LNCaP clone FGC (cell line): ENCODE measurements at regions not wholly inside any gene's neighbourhood (a gene's known extent, or its start where the extent isn't known, plus 50 kb on each side); places are given as distances from the start of the nearest gene placed in this dataset.

ENCODE experiments used
- DNase-seq: peaks from one replicate; pipeline ENCODE4 v3.0.0-alpha.2; 2011; ENCODE audit warnings: low read depth
- H3K4me3 ChIP-seq: 2 replicates; pipeline ENCODE4 v1.5.1; 2011; ENCODE audit warnings: mild to moderate bottlenecking, low read depth, low read length, control low read depth
- CTCF ChIP-seq: IDR thresholded peaks from 2 replicates; pipeline ENCODE4 v1.5.1; 2012; ENCODE audit warnings: mild to moderate bottlenecking; ENCODE audit not compliant: control insufficient read depth, insufficient read depth; ENCODE audit errors: extremely low read depth

- no peak overlapping the region for H3K4me3 ChIP-seq
- no peak for DNase-seq
- no peak for TF ChIP-seq CTCF
Measured at GRCh38 chr15:25624504-25625177, 185.8 kb upstream of the UBE3A start.

DNA sequence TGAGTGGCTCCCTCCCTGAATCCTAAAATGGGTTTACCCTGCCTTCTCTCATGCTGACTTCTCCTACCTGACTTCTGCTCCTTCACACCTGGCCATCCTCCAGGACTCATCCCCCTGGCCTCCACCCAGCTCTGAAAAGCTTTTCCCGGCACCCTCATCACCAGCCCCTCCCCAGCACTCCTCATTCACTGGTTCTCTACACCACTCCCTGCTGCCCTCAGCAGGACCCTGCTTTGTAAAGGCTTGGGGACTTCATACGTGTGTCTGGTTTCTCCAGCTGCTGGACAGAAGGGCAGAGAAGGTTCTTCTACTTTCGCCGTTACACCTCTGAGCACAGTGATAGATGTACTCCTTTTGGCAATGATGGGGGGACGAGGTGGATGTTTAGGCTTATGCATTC is 184.9 kb upstream of the UBE3A start:
- TF ChIP-seq CTCF = no peak
- H3K4me3 ChIP-seq = no peak overlapping the region
- DNase-seq = no peak

DNA sequence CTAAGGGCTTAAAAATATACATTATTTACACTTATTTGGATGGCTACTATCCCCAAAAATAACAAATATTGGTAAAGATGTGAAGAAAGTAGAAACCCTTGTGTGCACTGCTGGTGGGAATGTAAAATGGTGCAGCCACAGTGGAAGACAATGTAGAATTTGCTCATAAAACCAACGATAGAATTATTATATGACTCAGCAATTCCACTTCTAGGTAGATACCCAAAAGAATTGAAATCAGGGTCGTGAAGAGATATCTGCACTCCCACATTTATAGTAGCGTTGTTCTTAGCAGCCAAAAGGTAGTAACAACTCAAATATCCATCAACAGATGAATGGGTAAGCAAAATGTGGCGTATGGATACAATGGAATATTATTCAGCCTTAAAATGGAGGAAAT is 181.6 kb upstream of the UBE3A start:
- DNase-seq = no peak
- H3K4me3 ChIP-seq = no peak overlapping the region
- no peak for TF ChIP-seq CTCF

DNA sequence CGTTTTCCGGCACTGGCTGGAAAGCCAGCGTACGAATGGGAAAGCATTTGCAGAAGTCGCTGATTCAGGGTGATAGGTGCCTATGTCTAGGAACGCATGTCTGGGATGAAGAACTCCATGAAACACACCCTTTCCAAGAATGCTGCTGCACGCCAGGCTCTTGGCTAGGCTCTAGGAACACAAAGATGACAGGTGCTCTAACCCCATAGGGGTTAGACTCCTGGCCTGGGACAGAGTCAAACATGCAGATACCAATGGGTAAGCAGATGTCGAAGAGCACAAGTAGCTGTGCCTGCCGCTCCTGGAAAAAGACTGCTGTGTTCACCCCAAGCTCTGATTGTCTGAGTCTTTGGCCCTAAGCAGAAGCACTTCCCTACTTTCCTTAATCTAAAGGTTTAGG is 180.9 kb upstream of the UBE3A start:
- no peak for TF ChIP-seq CTCF
- no peak for DNase-seq

GRCh38 chr15:25619076-25619475 is 180.3 kb upstream of the UBE3A start:
- TF ChIP-seq CTCF = no peak
- no peak for DNase-seq
- H3K4me3 ChIP-seq = no peak overlapping the region

More for the DNA sequence above, 180.9 kb upstream of the UBE3A start:
- H3K4me3 ChIP-seq = no peak overlapping the region

GRCh38 chr15:25618161-25618560 is 179.3 kb upstream of the UBE3A start:
- H3K4me3 ChIP-seq = no peak overlapping the region
- no peak for DNase-seq
- TF ChIP-seq CTCF = no peak

GRCh38 chr15:25616471-25616870 is 177.6 kb upstream of the UBE3A start:
- H3K4me3 ChIP-seq = no peak overlapping the region
- no peak for TF ChIP-seq CTCF
- no peak for DNase-seq
